ENCODE measurements at regions not wholly inside any gene's neighbourhood (a gene's known extent, or its start where the extent isn't known, plus 50 kb on each side); places are given as distances from the start of the nearest gene placed in this dataset.

GRCh38 chr12:116402163-116402939, 124.9 kb upstream of the MED13L start:
- DNase-seq (ENCODE audit: low read depth): no peak

DNA sequence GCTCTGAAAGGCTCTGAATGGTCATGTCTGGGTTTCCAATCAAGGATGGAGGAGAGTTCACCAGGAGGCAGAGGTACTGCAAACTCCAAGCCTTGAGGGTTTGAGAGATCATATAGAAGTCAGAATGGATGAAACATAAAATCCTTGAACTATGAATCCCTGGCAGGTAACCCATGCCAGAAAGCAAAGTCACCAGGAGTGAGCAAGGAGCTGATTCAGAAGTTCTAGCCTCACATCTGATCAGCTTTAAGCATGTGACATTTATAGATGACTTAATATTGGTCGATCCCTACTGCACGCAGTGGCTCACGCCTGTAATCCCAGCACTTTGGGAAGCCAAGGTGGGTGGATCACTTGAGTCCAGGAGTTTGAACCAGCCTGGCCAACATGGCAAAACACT, 126.1 kb upstream of the MED13L start:
- DNase-seq (ENCODE audit: low read depth): no peak

DNA sequence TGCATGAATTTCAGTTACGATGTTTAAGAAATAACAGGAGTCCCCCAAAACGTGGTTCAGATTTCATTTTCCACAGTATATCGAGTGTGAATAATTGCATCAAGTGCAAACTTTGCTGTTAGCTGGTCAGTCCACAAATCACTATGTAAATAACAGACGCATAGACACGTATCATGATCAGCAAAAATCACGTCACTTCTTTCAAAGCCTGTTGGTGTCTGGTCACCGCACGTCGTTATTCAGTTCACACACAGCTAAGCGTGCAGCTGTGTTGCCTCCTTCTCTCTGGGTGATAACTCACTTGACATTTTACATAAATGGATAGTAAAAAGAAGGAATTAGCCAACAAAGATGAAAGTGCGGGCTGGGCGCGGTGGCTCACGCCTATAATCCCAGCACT, 126.8 kb upstream of the MED13L start:
- DNase-seq (ENCODE audit: low read depth): no peak

GRCh38 chr12:116404913-116405611, 127.6 kb upstream of the MED13L start:
- DNase-seq (ENCODE audit: low read depth): no peak

DNA sequence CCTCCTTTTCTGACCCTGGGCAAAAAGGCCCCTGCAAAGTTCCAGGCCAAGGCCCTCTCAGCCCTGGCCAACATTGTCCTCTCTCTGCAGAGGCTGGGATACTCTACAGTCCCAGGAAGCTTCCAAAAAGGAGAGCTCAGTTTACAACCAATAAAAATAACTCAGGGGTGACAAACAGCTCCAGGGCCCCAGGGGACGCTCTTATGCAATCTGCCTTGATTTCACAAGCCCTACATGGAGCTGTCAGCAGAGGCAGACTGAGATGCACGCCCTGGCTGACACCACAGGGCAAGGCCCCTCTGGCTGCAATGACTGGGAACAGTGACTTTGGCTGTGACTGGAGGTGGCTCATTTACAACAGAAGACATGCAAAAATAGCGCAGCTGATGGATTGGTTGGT, 129.0 kb upstream of the MED13L start:
- DNase-seq (ENCODE audit: low read depth): no peak

DNA sequence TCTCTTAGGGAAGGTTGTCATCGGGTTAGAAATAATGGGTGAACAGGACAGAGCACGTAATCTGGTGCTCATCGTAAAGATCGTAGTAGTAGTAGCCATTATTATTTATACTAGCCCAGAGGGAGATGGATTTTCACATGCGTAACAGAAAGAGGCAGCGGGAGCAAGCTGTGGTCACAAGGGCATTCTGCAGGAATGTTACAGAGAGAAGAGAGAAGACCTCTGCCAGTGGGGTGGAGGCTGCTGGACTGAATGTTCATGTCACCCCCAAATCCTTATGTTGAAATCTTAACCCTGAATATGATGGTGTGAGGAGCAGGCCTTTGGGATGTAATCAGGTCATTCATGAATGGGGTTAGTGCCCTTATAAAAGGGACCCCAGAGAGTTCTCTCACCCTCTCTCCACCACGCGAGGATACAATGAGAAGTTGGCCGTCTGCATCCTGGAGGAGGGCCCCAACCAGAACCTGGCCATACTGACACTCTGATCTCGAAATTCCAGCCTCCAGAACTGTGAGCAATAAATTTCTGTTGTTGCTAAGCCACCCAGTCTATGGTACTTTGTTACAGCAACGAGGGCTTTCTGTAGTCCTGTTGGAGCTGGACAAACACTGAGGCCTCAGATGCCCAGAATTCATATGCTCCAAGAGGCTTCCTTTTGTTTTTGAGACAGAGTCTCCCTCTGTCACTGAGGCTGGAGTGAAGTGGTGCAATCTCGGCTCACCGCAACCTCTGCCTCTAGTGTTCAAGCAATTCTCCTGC, 131.2 kb upstream of the MED13L start:
- no peak for DNase-seq (ENCODE audit: low read depth)

- DNase-seq (ENCODE audit: low read depth): no peak
Measured at GRCh38 chr12:116411977-116412376, 134.5 kb upstream of the MED13L start.

- DNase-seq (ENCODE audit: low read depth): no peak
Measured at GRCh38 chr12:116414891-116415290, 137.4 kb upstream of the MED13L start.

- DNase-seq (ENCODE audit: low read depth): no peak
Measured at GRCh38 chr12:116415408-116416108, 138.1 kb upstream of the MED13L start.

DNA sequence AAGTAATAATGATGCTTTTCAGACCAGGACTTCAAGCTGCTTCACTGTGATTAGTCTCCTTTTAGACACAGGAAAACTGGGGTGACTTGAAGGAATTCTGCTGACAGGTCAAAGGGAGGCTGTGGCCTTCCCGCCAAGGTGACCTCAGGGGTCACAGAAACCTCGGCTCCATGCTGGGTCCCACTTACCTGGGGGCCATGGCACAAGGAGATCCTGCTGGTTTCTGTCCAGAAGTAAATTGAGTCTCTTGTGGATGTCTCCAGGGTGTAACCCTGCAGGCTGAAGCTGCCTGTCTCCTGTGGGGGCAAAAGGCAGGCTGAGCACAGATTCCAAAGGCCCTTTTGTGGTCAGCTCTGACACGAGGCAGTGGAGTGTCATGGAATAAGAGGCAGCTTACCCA, 138.7 kb upstream of the MED13L start:
- no peak for DNase-seq (ENCODE audit: low read depth)

DNA sequence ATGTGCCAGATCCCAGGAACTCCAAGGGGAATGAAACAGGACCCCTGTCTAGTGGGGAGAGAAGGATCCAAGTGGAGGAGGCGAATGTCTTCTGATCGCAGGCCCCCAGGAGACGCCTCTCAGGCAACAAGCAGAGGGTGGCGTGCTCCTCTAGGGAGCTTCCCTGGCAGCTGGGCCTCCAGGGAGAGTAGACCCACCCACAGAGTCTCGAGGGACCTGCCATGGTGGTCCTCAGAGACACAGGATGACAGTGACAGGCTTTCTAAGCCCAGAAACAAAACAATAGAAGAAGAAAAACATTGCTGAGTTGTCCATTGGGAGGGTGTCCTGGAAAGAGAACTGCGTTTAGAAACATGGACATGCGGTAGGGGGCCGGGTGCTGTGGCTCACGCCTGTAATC, 140.6 kb upstream of the MAP1LC3B2 start:
- DNase-seq (ENCODE audit: low read depth): no peak

- DNase-seq (ENCODE audit: low read depth): no peak
Measured at GRCh38 chr12:116420227-116420880, 138.8 kb upstream of the MAP1LC3B2 start.

DNA sequence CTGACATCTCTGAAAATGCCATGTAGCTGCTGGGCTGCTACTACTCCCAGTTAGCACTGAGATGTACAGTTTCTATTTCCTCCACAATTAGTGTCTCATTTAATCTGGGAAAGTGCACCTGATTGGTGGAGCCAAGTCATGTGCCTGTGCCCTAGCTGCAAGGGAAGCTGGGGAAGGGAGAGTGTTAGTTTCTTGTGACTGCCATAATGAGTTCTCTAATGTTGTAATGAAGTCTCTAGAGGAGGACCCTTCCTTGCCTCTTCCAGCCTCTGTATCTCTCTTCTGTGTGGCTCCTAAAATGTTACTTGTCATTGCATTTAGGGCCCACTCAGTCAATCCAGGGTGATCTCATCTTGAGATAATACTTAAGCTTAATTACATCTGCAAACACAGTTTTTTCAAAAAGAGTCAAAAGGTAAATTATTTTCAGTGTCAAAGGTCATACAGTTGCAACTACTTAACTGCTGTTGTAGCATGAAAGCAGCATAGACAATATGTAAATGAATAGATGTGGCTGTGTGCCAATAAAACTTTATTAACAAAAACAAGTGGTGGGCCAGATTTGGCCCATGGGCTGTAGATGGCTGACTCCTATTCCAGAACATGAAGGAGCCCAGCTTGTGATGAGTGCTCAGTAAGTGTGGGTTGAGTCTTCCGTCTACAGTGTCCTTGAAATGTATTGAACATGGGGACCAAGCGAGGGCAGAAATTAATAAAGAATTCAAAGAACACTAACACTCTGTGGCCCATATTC, 137.2 kb upstream of the MAP1LC3B2 start:
- no peak for DNase-seq (ENCODE audit: low read depth)

- DNase-seq (ENCODE audit: low read depth): no peak
Measured at GRCh38 chr12:116423094-116423493, 136.1 kb upstream of the MAP1LC3B2 start.

DNA sequence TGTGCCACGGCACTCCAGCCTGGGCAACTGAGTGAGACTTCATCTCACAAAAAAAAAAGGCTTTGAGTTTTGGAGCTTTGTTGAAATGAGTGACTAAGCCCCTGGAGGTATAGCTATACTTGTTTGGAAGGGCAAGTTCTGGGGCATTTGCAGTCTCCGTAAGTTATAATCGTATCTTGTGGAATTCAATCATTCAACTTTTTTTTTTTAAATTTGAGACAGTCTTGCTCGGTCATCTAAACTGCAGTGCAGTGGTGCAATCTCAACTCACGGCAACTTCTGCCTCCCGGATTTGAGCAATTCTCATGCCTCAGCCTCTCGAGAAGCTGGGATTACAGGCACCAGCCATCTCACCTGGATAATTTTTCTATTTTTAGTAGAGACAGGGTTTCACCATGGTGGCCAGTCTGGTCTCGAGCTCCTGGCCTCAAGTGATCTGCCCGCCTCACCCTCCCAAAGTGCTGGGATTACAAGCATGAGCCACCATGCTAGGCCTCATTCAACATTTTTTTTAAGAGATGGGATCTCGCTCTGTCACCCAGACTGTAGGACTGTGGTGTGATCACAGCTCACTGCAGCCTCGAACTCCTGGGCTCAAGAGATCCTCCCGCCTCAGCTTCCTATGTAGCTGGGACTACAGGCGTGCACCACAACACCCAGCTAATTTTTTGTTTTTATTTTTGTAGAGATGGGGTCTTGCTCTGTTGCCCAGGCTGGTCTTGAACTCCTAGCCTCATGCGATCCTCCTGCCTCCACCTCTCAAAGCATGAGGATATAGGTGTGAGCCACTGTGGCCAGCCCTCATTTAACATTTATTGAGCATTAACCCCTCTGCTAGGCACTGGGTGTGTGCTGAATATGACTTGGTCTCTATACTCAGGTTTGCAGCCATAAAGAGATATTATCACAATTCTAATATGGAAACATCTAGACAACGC, 133.7 kb upstream of the MAP1LC3B2 start:
- DNase-seq (ENCODE audit: low read depth): no peak

DNA sequence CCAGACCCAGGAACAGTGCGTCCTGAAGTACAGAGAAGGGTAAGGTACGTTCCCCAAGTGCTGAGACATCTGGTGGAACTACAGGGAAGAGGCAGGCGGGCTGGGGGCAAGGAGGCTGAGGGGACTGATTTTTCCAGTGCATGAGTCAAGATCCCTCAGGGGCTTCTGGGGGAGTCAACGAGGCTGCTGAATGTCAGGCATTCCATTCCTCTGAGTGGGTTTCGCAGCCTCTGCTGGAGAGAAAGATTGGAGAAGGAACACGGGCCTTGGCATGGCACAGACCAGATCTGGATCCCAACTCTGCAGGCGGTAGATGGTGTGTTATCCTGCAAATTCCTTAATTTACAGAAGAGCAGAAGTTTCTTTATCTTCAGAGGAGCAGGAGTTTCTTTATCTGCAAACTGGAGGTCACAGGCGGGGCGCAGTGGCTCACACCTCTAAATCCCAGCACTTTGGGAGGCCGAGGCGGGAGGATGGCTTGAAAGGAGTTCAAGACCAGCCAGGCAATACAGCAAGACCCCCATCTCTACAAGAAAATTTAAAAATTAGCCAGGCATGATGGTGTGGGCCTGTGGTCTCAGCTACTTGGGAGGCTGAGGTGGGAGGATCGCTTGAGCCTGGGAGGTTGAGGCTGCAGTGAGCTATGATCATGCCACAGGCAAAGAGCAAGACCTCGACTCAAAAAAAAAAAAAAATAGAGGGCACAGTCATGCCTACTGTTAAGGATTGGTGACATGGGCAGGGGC, 132.6 kb upstream of the MAP1LC3B2 start:
- DNase-seq (ENCODE audit: low read depth): no peak

DNA sequence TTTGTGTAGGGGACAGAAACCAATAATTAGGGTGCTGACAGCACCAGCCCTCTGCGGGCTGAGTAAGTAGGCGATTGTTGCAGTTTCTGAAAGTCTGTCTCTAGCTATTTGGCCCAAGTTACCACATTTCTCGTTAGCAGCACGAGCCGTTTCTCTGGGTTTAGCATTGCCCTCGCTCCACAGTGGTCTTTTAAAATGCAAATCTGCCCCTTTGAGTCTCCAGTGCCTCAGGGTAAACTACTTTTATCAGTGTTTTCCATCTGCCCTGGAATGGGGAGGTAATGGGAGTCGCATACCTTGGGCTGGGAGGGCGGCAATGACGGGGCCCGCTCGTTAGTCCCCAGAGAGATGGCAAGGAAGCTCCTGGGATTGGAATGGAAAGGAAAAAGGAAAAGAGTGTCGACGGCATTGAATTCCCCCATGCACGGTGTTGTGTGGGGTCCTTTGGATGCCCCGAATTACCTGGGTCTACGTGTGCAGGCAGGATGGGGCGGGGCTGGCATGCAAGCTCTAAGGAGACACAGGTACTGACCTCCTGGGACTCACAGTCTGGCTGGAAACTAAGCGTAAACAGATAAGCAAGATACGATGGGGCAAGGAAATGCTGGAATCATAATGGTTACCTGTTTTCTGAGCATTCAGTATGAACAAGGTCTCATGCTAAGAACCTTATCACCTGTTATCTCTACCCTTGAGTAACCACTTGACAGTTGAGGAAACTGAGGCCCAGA, 131.8 kb upstream of the MAP1LC3B2 start:
- DNase-seq (ENCODE audit: low read depth): no peak

DNA sequence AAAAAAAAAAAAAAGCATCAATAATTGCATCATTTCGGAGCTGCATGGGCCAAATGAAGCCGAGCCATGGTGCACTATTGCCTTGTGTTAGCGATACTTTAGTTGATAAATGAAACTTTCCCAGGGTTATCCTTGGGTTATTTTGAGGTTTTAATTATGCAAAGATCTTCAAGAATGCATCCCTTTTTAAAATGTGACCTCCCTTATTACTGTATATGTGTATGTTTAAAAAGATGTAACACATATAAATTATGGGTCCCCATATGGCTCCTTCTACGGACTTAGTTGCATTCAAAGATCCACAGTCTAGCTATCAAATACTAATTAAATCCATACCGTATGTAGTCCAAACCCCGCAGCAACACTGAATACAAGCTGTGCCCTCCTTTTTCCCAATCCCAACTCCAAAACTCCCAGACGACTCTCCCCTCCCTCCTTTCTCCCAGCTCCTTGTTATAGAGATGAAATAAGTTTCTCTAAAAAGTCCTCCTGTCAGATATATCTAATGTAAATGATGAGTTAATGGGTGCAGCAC, 129.3 kb upstream of the MAP1LC3B2 start:
- DNase-seq (ENCODE audit: low read depth): no peak

All from stimulated activated CD8-positive, alpha-beta memory T cell treated with anti-CD3 and anti-CD28 coated beads, Interleukin-12 subunit alpha, Interleukin-12 subunit beta, amount 100 ng/mL, for 1 hour (primary cell).